ENCODE measurements at regions not wholly inside any gene's neighbourhood (a gene's known extent, or its start where the extent isn't known, plus 50 kb on each side); places are given as distances from the start of the nearest gene placed in this dataset.

DNA sequence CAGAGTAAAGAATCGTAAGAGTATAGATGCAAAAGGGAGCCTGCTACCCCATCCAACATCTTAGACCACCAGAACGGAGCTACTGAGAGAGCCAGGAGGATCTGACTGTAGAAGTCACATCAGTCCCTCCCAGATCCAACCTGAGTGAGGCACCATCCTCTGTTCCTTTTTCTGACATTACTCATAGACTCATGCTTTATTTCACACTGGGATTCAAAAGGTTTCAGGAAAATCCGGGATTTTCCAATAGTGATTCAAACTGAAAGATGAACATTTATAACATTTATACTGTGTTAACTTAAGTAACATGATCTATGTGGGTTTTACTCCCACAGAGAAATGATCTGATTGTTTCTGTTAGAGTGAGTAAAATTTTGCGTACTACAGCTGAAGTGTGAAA, 868.6 kb upstream of the GJE1 start:
- no peak for DNase-seq (ENCODE audit: extremely low spot score, unreplicated experiment)
- TF ChIP-seq, protein P1, sequence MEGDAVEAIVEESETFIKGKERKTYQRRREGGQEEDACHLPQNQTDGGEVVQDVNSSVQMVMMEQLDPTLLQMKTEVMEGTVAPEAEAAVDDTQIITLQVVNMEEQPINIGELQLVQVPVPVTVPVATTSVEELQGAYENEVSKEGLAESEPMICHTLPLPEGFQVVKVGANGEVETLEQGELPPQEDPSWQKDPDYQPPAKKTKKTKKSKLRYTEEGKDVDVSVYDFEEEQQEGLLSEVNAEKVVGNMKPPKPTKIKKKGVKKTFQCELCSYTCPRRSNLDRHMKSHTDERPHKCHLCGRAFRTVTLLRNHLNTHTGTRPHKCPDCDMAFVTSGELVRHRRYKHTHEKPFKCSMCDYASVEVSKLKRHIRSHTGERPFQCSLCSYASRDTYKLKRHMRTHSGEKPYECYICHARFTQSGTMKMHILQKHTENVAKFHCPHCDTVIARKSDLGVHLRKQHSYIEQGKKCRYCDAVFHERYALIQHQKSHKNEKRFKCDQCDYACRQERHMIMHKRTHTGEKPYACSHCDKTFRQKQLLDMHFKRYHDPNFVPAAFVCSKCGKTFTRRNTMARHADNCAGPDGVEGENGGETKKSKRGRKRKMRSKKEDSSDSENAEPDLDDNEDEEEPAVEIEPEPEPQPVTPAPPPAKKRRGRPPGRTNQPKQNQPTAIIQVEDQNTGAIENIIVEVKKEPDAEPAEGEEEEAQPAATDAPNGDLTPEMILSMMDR (IDR thresholded peaks at IDR 0.05), result no peak
- Mint-ChIP-seq H3K9me3 (ENCODE audit: unreplicated experiment) (peaks cover 7% of the 10 kb centered on the region), H3K27me3 (ENCODE audit: unreplicated experiment) (no peaks in the 10 kb centered on the region), H3K4me1 (ENCODE audit: unreplicated experiment) (peaks cover 25% of the 10 kb centered on the region), H3K36me3 (ENCODE audit: unreplicated experiment) (no peaks in the 10 kb centered on the region), H3K27ac (ENCODE audit: unreplicated experiment) (peak overlapping the region; percentile 64), H3K4me3 (ENCODE audit: unreplicated experiment) (no peak overlapping the region)

- Mint-ChIP-seq H3K4me1 (ENCODE audit: unreplicated experiment) (peaks cover 20% of the 10 kb centered on the region), H3K27me3 (ENCODE audit: unreplicated experiment) (no peaks in the 10 kb centered on the region), H3K9me3 (ENCODE audit: unreplicated experiment) (peaks cover 7% of the 10 kb centered on the region), H3K4me3 (ENCODE audit: unreplicated experiment) (no peak overlapping the region), H3K36me3 (ENCODE audit: unreplicated experiment) (no peaks in the 10 kb centered on the region), H3K27ac (ENCODE audit: unreplicated experiment) (no peak overlapping the region)
- TF ChIP-seq, protein P1 (IDR thresholded peaks at IDR 0.05), result no peak
- no peak for DNase-seq (ENCODE audit: extremely low spot score, unreplicated experiment)
These were observed 871.1 kb upstream of the GJE1 start for GRCh38 chr6:141261672-141262060.

GRCh38 chr6:141261016-141261671, 871.6 kb upstream of the GJE1 start:
- Mint-ChIP-seq H3K4me1 (ENCODE audit: unreplicated experiment) (peaks cover 16% of the 10 kb centered on the region), H3K27me3 (ENCODE audit: unreplicated experiment) (no peaks in the 10 kb centered on the region), H3K9me3 (ENCODE audit: unreplicated experiment) (peaks cover 7% of the 10 kb centered on the region), H3K4me3 (ENCODE audit: unreplicated experiment) (no peak overlapping the region), H3K36me3 (ENCODE audit: unreplicated experiment) (no peaks in the 10 kb centered on the region), H3K27ac (ENCODE audit: unreplicated experiment) (no peak overlapping the region)
- DNase-seq (ENCODE audit: extremely low spot score, unreplicated experiment), result peak; percentile 74
- TF ChIP-seq, protein P1 (IDR thresholded peaks at IDR 0.05), result no peak

DNA sequence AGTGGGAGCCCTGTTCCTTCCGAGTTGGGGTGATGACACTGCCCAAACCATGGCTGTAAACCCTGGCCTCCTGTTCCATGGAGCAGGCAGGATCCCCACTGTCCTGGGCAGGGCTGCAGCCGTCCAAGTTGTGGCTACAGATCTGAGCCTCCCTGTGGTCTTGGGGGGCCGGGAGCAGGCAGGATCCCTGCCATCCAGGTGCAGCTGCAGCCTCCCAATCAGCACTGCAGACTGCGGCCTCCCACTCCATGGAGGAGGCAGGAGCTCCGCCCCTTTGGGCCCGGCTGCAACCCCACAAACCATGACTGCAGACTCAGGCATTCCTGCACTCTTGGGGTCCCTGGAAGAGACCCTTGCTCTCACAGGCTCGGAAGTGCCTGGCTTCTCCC, 872.1 kb upstream of the GJE1 start:
- Mint-ChIP-seq H3K4me1 (ENCODE audit: unreplicated experiment) (peaks cover 12% of the 10 kb centered on the region), H3K27ac (ENCODE audit: unreplicated experiment) (no peak overlapping the region), H3K4me3 (ENCODE audit: unreplicated experiment) (no peak overlapping the region), H3K9me3 (ENCODE audit: unreplicated experiment) (peaks cover 7% of the 10 kb centered on the region), H3K36me3 (ENCODE audit: unreplicated experiment) (no peaks in the 10 kb centered on the region), H3K27me3 (ENCODE audit: unreplicated experiment) (no peaks in the 10 kb centered on the region)
- TF ChIP-seq, protein P1 (IDR thresholded peaks at IDR 0.05), result no peak
- no peak for DNase-seq (ENCODE audit: extremely low spot score, unreplicated experiment)

GRCh38 chr6:141259807-141260206, 872.9 kb upstream of the GJE1 start:
- DNase-seq (ENCODE audit: extremely low spot score, unreplicated experiment), result no peak
- Mint-ChIP-seq H3K27ac (ENCODE audit: unreplicated experiment) (no peak overlapping the region), H3K36me3 (ENCODE audit: unreplicated experiment) (no peaks in the 10 kb centered on the region), H3K27me3 (ENCODE audit: unreplicated experiment) (no peaks in the 10 kb centered on the region), H3K4me1 (ENCODE audit: unreplicated experiment) (peaks cover 12% of the 10 kb centered on the region), H3K9me3 (ENCODE audit: unreplicated experiment) (peaks cover 7% of the 10 kb centered on the region), H3K4me3 (ENCODE audit: unreplicated experiment) (no peak overlapping the region)
- TF ChIP-seq, protein P1 (IDR thresholded peaks at IDR 0.05), result no peak

All from osteocyte (in vitro differentiated cells).